Esophagus squamous epithelium (tissue), 5 donors: ENCODE measurements at regions not wholly inside any gene's neighbourhood (a gene's known extent, or its start where the extent isn't known, plus 50 kb on each side); places are given as distances from the start of the nearest gene placed in this dataset.

Source experiments
- DNase-seq: peaks from one replicate; lab custom pipeline; 2025; lab: John Stamatoyannopoulos, UW
- H3K27ac ChIP-seq, 4 donors: fragments of 200-600 bp; sonication (generic); one replicate each; pipeline ENCODE4 v1.5.1; 2016 to 2019; ENCODE audit warnings: mild to moderate bottlenecking in 1 of 4
- H3K27me3 ChIP-seq, 4 donors: fragments of 200-600 bp; sonication (generic); 1 replicate in 3 of 4; 2 replicates in 1 of 4; pipeline versions ENCODE4 v1.5.1 to v1.6.0; 2017 to 2021; ENCODE audit warnings: antibody characterized with exemption in 1 of 4
- H3K36me3 ChIP-seq, 3 donors: fragments of 200-600 bp; sonication (generic); one replicate each; pipeline ENCODE4 v1.5.1; 2016 to 2019
- H3K4me1 ChIP-seq, 3 donors: fragments of 200-600 bp; sonication (generic); one replicate each; pipeline ENCODE4 v1.5.1; 2017 to 2019
- H3K4me3 ChIP-seq, 4 donors: fragments of 200-600 bp; sonication (generic); 1 replicate in 3 of 4; 2 replicates in 1 of 4; pipeline ENCODE4 v1.5.1; 2016 to 2019; ENCODE audit warnings: mild to moderate bottlenecking in 2 of 4, moderate library complexity in 1 of 4
- H3K9me3 ChIP-seq, 3 donors: fragments of 200-600 bp; sonication (generic); one replicate each; pipeline ENCODE4 v1.5.1; 2016 to 2019
- POLR2A ChIP-seq, 4 donors: fragments of 450-650 bp; IDR thresholded peaks; one replicate each; pipeline ENCODE4 v1.6.1; 2017; ENCODE audit warnings: antibody characterized with exemption in 4 of 4, mild to moderate bottlenecking in 4 of 4, moderate library complexity in 3 of 4
- WGBS, 2 donors: methylation state at CpG; one replicate each; pipeline ENCODE4 v1.1.5; 2018; 5-methylcytosine and 5-hydroxymethylcytosine counted together
- intact Hi-C: fragments of 100-400 bp; cut with DNase I; formaldehyde crosslinking; loops from one replicate; pipeline ENCODE4 v1.15.0; 2022
- TF ChIP-seq, protein P1 (sequence below), 6 experiments: fragments of 450-650 bp in 4 of 6; fragments of 200-600 bp in 2 of 6; sonication (generic) in 2 of 6; IDR thresholded peaks; one replicate each; pipeline ENCODE4 v1.5.1; 2016 to 2019; ENCODE audit warnings: antibody characterized with exemption in 6 of 6, mild to moderate bottlenecking in 4 of 6, moderate library complexity in 4 of 6
- donor health status: DM: yes; HTN: yes; CAD: no.

- WGBS, 2 donors, result 72 to 76% methylated on average over 1 of the region's 1 CpG
- Histone ChIP-seq H3K4me3 (no peak overlapping the region), H3K27me3 (no peaks in the 10 kb centered on the region), H3K4me1 (no peaks in the 10 kb centered on the region), H3K9me3 (no peaks in the 10 kb centered on the region), H3K36me3 (no peaks in the 10 kb centered on the region), H3K27ac (no peak overlapping the region)
- intact Hi-C loops, result no loop called here
- no peak for DNase-seq
- TF ChIP-seq POLR2A (IDR thresholded peaks at IDR 0.05), result no peak
- TF ChIP-seq, protein P1, sequence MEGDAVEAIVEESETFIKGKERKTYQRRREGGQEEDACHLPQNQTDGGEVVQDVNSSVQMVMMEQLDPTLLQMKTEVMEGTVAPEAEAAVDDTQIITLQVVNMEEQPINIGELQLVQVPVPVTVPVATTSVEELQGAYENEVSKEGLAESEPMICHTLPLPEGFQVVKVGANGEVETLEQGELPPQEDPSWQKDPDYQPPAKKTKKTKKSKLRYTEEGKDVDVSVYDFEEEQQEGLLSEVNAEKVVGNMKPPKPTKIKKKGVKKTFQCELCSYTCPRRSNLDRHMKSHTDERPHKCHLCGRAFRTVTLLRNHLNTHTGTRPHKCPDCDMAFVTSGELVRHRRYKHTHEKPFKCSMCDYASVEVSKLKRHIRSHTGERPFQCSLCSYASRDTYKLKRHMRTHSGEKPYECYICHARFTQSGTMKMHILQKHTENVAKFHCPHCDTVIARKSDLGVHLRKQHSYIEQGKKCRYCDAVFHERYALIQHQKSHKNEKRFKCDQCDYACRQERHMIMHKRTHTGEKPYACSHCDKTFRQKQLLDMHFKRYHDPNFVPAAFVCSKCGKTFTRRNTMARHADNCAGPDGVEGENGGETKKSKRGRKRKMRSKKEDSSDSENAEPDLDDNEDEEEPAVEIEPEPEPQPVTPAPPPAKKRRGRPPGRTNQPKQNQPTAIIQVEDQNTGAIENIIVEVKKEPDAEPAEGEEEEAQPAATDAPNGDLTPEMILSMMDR (IDR thresholded peaks at IDR 0.05), result no peak
Measured at GRCh38 chr4:36687681-36688080, 406.3 kb downstream of the DTHD1 start.

GRCh38 chr4:36692586-36692985, 411.2 kb downstream of the DTHD1 start:
- H3K4me1 ChIP-seq, result no peaks in the 10 kb centered on the region
- intact Hi-C loops, result no loop called here
- no peak overlapping the region for H3K27ac ChIP-seq
- TF ChIP-seq, protein P1 (IDR thresholded peaks at IDR 0.05), result no peak
- no peak for TF ChIP-seq POLR2A (IDR thresholded peaks at IDR 0.05)
- 77 to 79% methylated on average over 4 of the region's 4 CpGs for WGBS, 2 donors
- no peak overlapping the region for H3K4me3 ChIP-seq
- no peaks in the 10 kb centered on the region for H3K9me3 ChIP-seq
- H3K36me3 ChIP-seq, result no peaks in the 10 kb centered on the region
- H3K27me3 ChIP-seq, result no peaks in the 10 kb centered on the region
- no peak for DNase-seq

GRCh38 chr4:36702245-36702644, 420.8 kb downstream of the DTHD1 start:
- H3K36me3 ChIP-seq, result no peaks in the 10 kb centered on the region
- WGBS, 2 donors, result 67% methylated on average over 1 of the region's 1 CpG; no CpG with 5 or more reads in 1 of the 2 donors
- H3K4me1 ChIP-seq, result no peaks in the 10 kb centered on the region
- H3K27me3 ChIP-seq, result no peaks in the 10 kb centered on the region
- H3K27ac ChIP-seq, result no peak overlapping the region
- intact Hi-C loops, result no loop called here
- no peak for DNase-seq
- TF ChIP-seq POLR2A (IDR thresholded peaks at IDR 0.05), result no peak
- TF ChIP-seq, protein P1 (IDR thresholded peaks at IDR 0.05), result no peak
- H3K9me3 ChIP-seq, result peaks cover 0 to 12% (median 0%) of the 10 kb centered on the region in 3 donors
- no peak overlapping the region for H3K4me3 ChIP-seq

- DNase-seq, result no peak
- TF ChIP-seq POLR2A (IDR thresholded peaks at IDR 0.05), result no peak
- TF ChIP-seq, protein P1 (IDR thresholded peaks at IDR 0.05), result no peak
- H3K27ac ChIP-seq, result no peak overlapping the region
- H3K36me3 ChIP-seq, result no peaks in the 10 kb centered on the region
- H3K27me3 ChIP-seq, result no peaks in the 10 kb centered on the region
- intact Hi-C loops, result no loop called here
- H3K9me3 ChIP-seq, result peaks cover 0 to 12% (median 0%) of the 10 kb centered on the region in 3 donors
- no peak overlapping the region for H3K4me3 ChIP-seq
- H3K4me1 ChIP-seq, result no peaks in the 10 kb centered on the region
Measured at GRCh38 chr4:36704289-36704688, 422.9 kb downstream of the DTHD1 start.

DNA sequence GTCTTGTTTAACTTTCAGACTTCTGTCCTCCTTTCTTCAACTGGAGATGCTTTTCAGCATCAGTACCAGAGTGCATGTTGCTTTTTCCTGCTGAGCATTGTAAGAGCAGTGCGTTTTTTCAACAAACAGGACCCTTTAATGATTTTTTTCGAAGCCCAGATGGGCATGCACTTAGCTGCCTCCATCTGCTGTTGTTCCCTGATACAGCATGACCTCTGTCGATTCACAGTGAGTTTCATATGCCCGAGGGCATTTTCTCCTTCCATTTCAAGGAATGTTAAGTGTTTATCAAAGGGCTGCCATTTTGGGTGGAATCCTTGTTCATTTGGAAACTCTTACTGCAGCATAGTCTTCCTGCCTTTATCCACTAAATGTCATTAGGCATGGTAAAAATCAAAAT, 428.6 kb downstream of the DTHD1 start:
- intact Hi-C loops, result no loop called here
- TF ChIP-seq POLR2A (IDR thresholded peaks at IDR 0.05), result no peak
- TF ChIP-seq, protein P1 (IDR thresholded peaks at IDR 0.05), result no peak
- H3K4me3 ChIP-seq, result no peak overlapping the region
- H3K4me1 ChIP-seq, result peaks cover 0 to 7% (median 0%) of the 10 kb centered on the region in 3 donors
- H3K36me3 ChIP-seq, result no peaks in the 10 kb centered on the region
- WGBS, 2 donors, result 61 to 63% methylated on average over 4 of the region's 4 CpGs
- peaks cover 0 to 3% (median 0%) of the 10 kb centered on the region in 4 donors for H3K27me3 ChIP-seq
- no peak overlapping the region for H3K27ac ChIP-seq
- no peaks in the 10 kb centered on the region for H3K9me3 ChIP-seq
- DNase-seq, result no peak
